ENCODE measurements at regions not wholly inside any gene's neighbourhood (a gene's known extent, or its start where the extent isn't known, plus 50 kb on each side); places are given as distances from the start of the nearest gene placed in this dataset.

DNA sequence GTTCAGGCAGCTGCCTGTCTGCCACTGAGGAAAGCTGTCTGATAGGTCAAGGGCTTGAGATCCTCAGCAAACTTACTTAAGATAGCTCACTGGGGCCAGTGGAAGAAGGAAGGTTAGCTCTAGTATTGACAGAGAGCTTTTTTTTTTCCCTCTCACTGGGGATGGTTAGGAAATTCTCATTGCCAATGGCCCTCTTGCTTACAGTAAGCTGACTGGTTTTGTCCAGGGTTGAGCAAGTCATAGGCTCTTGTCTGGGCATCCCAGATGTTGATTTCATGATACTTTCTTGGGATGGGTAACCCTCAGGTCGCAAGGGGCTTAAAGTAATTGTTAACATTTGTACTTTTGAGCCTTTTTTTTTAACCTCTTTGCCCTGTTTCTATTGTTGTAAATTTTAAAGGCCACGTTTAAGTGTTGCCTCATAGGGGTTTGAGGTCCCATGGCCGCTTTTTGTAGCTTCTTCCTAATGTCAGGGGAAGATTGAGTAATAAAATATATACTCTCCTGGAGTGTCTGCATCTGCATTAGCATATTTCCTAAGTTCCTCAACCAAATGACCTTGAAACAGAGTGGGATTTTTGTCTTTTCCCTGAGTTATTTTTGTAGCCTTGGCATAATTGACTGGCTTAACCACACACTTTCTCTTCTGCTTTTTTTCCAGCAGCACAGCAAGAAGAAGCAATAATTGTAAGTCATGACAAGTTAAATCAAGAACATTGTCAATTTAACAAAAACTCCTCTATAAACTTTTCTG, 716.0 kb downstream of the LRFN5 start:
- no peak for DNase-seq

DNA sequence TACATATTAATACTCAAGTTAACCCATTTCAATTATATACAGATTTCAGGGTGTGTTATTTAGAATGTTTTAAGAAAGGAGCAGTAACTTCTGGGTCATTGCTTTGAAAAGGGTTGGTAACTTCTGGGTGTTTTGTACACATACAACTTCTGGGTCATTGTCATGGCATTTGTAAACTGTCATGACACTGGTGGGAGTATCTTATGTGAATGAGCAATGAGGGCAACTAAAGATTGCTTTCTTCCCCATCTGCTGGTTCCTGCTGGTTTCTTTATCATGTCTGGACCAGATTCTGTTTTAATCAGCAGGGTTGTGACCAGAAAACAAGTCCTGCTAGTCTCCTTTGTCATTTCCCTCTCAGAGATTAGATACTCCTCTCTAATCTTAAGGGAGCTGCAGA, 713.3 kb downstream of the LRFN5 start:
- DNase-seq = no peak

DNA sequence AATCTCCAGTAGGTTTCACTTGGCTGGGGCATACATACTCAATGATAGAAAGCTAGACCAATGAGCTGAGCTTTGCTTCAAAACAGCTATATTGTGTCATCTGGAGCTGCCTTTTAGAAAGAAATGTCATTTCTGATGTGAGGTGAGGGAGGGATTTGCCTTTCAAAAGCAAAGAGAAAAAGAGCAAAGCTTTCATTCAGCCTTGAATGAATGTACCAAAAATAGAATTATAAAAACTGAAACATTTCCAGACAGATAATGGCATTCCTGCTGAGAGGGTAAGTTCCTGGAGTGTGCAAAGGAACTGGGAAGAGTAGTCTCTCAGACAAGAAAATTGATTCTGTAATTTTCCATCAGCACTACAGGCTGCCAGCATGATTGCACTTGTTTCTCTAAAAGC, 710.0 kb downstream of the LRFN5 start:
- DNase-seq = no peak

DNA sequence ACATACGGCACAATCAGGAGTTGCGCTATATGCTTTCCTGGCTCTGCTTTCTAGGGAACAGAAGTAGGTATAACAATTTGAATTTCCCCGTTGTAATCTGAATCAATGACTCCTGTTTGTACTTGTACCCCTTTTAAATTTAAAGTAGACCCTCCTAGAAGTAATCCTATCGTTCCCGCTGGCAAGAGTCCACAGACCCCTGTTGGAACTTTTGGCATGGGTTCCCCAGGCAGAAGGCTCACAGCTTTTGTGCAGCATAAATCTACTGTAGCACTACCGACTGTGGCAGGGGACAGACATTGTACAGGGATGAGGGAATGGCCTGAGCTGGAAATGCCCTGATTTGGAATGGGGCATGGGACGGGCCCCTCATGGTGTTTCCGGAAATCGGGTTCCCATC, 705.2 kb downstream of the LRFN5 start:
- DNase-seq = no peak

DNA sequence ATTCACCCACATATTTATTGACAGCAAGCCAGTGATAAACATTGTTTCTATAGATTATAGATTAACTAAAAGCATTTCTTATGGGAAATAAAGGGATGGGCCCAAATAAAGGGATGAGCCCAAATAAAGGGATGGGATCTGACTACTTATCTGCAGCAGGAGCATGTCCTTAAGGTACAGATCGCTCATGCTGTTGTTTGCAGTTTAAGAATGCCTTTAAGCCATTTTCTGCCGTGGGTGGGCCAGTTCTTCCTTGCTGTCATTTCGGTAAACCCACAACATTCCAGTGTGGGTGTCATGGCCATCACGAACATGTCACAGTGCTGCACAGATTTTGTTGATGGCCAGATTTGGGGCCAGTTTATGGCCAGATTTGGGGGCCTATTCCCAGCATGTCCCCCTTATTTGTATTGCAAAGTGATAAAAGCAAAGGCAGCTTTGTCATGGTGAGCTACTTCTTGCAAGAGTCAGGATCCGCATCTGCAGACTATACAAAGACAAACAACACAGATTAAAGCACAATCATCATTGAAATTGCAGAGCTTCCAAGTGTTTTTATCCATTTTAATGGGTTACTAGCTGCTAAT, 700.7 kb downstream of the LRFN5 start:
- DNase-seq = no peak

DNA sequence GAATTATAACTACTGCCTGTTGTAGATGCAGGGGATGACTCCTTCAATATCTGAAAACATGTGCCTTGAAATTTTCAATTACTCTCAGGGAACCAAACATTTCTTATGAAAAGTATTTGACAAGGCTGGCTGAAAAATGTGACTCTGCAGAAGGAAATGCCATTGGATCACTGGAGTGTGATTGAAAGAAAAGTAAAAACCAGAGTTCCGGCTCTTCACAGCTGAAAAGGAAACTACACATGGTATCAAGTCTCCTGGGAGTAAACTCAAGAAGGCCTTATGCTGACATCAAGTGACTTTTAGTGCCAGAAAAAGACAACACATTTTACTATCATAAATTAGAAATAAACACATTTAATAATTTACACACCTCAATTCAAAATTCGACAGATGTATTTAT, 693.0 kb downstream of the LRFN5 start:
- no peak for DNase-seq

DNA sequence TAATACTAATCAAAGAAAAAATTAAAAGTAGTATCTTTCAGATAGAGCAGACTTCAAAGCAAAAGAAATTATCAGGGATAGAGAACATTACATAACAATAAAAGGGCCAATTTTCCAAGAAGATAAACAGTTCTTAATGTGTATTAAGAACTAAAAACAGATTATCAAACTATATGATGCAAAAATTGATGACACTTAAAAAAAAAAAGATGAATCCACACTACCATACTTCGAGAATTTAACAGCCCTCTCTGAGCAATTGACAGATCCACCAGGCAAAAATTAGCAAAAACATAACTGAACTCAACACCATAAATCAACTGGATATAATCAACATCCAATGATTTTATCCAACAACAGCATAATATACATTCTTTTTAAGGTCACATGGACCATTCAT, 686.5 kb downstream of the LRFN5 start:
- no peak for DNase-seq

DNA sequence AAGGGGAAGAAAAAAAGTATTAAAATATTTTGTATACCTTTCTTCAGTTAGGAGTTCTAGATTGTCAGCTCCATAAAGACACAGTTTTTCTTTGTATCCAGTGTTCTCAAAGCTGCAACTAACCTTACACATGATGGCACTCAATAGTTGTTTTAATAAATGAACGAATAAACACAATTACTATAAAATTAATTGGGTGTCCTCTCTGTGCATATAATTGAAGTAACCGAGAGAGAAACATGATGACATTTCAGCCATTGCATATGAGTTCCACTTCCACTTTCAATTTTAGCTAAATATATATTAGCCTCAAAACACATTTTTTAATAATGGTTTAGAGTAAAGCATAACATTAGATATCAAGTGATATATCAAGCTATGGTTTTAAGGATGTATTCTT, 671.2 kb downstream of the LRFN5 start:
- DNase-seq = no peak

DNA sequence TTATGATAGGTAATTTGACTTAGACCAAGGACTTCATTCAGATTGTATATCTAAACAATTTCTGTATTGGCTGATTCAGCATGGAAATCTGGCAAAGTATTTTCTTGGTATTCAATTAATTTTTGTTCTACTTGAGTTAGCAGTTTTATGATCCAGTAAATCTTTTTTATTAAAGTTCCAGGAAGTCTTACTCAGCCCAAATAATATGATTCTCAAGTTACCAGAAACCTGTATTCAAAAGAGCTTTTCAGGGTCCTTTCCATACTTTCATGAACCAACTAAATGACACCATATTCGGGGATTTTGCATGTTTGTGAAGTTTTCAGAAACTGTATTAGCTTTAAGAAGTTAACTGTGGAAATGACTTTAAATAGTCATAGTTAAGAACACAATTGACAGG, 662.6 kb downstream of the LRFN5 start:
- no peak for DNase-seq

DNA sequence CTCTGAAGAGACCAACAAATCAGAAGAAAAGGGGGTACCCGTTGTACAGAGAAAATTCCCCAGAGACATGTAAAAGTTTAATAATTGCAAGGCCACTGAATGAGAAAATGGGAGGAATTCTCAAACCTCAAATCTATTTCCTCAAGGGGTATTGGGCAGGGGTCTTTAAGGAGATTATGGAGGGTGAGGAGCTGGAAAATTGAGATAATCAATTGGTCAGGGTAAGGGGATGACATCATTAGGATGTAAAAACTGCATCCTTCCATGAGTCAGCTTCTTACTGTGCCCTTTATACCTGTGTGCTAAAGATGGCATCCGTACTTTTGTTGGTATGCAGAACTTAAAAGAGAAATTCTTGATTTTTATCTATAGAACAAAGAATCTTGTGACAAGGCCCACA, 641.5 kb downstream of the LRFN5 start:
- DNase-seq = no peak

DNA sequence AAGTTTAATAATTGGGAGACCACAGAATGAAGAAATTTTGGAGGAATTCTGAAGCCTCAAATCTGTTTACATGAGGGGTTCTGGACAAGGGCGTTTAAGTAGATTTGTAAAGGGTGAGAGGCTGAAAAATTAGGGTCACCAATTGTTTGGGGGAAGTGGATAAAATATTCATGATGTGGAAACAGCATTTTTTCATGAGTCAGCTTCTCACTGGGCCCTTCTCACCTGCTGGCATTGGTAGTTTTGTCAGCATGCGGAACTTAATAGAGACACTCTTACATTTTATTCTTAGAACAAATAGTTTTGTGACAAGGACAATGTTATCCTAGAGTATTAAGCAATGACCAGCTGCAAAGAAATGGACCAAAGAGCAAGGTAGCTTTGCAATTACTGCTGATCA, 634.4 kb downstream of the LRFN5 start:
- DNase-seq = no peak

DNA sequence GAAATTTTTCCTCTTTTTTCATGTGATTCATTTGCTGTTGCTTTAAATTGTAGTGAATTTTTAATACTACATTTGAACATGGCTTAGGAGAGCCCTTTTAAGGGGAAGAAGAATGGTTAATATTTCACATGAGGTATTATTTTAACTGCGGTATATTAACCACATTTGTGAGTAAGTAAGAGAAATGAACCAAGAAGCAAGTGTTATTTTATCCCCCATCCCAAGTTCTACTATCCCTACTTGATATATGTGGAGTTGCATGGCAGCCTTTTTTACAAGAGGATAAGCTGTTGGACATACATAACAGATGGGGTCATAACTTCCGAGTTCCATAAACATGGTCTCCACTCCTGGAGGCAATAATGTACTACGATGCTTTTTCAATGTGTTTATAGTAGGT, 623.3 kb downstream of the LRFN5 start:
- DNase-seq = no peak

DNA sequence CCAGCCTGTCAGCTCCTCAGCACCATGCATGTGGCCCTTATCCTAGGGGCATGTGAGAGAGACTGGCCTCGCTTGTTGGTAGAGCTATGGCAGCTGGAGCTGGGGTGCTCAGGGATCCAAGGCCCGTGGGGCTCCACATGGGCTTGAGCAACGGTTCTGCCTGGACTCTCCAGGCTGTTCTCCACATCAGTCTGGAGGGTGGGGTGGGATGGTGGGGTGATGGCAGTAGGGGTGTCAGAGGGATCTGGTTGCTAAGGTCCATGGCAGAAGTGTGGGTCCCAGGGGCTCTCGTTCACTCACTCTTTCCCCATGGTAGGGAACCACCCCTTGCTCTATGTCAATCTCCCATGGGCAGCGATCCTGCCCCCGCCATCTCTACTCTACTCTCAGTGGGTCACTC, 622.6 kb downstream of the LRFN5 start:
- DNase-seq = no peak

DNA sequence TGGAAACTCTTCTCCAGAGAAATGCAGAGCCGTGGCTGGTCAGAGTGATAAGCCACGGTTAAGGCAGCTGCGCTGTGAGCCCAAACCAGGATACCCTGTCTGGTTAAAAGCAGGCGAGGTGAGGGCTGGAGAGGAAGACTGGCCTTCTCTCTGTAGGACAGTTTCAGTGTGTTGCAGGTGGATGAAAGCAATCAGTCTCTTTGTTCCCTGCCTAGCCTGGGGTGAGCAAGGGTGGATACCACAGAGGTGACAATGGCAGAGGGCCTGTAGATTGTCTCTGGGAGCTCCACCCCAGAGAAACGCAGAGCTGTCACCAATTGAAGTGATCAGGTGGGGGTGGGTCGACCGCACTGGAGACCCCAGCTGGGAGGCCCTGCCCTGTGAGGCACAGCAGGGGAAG, 621.9 kb downstream of the LRFN5 start:
- DNase-seq = no peak

DNA sequence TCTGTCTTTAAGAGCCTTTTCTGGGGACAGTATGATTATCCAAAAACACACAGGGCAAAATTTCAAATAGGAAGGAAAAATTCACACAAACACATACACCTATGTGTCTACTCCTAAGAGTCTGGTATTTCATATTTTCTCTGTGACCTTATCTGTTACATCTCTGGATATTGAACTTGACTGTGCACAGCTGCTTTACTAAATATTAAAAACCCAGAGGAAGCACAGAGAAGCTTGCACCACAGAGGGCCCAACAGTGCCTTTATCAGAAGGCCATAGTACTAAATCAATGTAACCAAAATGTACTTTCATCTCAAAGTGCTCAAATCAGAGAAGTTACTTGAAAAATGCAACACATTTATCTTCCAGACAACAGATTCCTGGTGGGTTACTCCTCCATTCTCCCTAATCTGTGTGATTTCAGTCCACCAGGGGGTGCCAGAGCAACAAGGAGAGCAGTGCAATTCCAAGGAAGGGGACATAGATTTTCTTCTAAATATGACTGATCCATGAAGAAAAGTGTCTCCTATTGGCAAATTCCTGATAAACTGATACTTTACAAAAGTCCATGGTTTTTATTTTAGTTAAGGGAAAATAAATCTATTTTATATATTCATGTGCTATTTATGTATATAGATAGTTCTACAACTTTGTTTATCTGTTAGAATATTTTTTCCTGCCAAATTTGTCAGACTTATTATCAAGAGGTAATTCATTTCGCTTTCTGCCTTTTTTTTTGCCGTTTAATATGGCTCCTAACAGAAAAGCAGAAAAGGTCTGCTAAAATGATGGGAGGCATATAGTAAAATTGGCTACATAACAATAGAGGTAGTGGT, 617.6 kb downstream of the LRFN5 start:
- DNase-seq = peak; percentile 43

DNA sequence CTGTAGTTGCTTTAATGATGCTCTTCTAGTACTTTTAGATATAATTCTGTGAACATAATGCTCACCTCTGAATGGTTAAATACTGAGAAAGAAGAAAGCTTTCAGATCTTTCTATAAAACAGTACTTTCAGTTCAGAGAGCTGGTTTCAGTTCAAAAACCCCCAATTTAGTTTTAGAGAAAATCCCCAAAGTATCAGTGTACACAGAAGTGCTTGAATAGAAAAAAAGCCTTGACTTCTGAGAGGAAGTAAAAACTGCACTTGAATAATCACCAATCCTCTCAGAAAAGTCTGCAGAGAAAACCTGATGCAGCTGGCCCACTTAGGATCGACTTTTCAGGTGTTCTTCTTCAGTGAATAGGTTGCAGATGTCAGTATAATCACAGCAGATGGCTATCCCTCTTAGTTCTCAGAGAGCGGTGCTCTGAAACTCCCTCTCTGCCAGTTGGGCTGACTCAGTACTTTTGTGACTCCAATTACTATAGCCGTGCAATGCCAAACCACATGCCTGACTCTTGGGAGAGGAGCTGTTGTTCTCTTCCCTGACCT, 616.3 kb downstream of the LRFN5 start:
- peak; percentile 18 for DNase-seq

DNA sequence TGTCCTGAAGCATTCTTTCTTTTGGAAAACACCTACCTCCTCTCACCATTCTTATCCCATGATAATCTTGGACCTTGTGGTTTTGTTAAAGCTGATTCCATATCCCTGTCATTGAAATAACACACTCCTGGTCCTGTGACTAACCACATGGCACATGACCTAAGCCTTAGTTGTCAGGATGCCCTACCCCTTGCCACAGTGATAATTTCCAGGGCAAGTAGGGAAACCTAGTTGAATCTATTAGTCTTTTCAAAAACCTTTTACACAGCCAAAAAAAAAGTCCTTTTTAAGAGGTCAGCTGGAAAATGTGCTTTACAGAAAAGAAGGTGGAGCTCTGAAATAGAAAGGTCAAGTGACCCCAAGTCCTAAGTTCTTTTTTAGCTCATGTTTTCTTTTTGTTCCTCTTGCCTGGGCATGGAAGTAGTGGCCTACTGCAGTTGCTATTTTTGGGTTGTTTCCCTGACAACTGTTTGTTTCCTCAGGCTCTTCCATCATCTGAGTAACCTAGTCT, 608.4 kb downstream of the LRFN5 start:
- no peak for DNase-seq

DNA sequence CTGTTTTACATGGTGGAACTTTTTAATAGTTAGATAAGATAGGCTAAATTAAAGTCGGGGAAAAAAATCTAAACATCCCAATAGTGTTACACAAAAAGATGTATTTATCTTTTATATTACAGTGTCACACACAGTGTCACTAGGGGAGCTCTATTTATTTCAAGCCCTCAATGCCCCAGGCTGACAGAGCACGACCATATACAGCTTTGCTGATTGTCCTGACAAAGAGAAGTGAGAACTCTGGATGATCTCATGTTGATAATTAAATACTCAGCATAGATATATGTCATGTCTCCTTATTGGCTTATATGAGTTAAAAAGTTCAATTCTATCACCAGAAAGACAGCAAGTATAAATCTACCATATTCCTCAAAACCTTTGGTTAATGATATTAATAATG, 594.3 kb downstream of the LRFN5 start:
- no peak for DNase-seq

DNA sequence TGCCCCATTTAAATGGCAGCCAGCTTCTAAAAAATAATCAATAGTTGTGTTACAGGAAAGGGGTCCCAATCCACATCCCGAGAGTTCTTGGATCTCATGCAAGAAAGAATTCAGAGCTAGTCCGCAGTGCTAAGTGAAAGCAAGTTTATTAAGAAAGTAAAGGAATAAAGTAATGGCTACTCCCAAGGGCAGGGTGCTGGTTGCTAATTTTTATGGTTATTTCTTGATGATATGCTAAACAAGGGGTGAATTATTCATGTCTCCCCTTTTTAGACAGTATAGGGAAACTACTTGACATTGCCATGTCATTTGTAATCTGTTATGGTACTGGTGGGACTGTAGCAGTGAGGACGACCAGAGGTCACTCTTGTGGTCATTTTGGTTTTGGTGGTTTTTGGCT, 591.3 kb downstream of the LRFN5 start:
- no peak for DNase-seq

DNA sequence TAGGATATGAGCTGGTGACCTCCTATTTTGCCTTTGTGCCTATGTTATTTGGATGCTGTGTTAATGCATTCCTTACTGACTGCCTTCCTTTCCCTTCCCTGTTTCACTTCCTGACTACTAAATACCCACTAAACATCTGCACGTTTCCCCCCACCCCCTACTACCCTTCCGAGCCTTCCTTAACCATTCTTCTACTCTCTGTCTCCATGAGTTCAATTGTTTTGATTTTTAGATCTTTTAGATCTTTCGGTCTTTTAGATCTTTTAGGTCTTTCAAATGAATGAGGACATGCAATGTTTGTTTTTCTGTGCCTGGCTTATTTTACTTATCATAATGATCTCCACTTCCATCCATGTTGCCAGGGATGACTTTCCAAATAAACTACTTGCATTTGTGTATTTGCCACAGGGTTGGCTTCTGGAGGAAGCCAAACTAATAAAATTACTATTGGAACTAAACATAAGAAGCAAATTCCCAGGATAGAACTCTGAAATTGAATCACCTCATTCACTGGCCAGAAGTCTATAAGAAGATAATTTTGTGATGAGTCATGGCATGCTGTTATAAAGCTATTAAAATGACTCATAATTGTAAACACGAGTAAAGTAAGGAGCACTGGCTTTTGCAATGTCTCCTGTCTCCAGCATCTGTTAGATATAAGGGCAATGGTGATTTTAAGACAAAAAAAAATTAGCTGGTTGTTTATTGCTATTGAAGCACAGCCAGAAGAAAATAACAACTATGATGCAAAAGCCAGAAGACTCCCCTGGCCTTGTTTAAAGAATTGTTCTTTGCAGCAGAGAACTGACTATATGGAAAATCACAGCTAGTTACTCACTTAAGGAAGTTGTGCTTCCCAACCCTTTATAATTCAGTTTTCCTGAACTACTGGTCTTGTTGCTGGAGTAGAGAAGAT, 586.3 kb downstream of the LRFN5 start:
- DNase-seq = no peak

DNA sequence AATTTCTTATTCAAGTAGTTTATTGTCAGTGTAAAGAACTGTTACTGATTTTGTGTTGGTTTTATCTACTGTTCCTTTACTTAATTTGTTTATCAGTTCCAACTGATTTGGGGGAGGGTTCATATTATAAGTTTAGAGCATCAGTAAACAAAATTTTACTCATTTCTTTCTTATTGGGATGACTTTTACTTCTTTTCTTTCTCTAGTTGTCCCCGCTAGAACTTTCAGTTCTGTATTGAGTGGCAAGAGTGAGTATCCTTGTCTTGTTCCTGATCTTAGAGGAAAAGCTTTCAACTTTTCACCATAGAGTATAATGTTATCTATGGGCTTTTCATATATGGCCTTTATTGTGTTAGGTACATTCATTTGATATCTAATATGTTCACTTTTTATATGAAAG, 584.1 kb downstream of the LRFN5 start:
- no peak for DNase-seq

DNA sequence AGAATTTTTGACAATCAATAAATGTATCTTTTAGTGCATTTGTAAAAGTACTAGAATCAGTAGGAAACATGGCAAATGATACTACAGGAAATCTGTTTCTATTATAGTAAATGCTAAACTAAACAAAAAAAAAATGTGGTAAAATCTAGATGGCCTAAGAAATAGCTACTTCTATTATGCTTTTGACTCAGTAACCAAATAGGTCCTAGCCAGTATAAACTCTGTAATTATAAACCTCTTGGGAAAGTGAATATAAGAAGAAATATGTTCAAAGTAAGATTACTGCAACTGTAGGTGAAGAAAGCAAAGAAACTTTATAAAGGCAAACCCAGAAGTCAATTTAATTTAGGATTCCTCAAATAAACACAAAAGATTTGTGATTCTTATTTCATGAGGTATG, 581.2 kb downstream of the LRFN5 start:
- DNase-seq = no peak

Measured in occipital lobe (tissue), 1 donor.